SK-N-MC (cell line): ENCODE measurements at regions not wholly inside any gene's neighbourhood (a gene's known extent, or its start where the extent isn't known, plus 50 kb on each side); places are given as distances from the start of the nearest gene placed in this dataset.

Experiments
- EZH2 ChIP-seq: fragments of 200-600 bp; sonication (generic); IDR thresholded peaks from one replicate; pipeline ENCODE4 v1.6.1; 2017; ENCODE audit warnings: antibody characterized with exemption
- FOXP2 ChIP-seq: optimal IDR thresholded peaks from 2 replicates; pipeline ENCODE3; 2011; ENCODE audit warnings: mild to moderate bottlenecking, moderate library complexity; ENCODE audit not compliant: insufficient read depth; ENCODE audit errors: extremely low read length, control extremely low read depth
- POLR2AphosphoS5 ChIP-seq: IDR thresholded peaks from 2 replicates; pipeline ENCODE4 v1.6.1; 2012; ENCODE audit warnings: mild to moderate bottlenecking, low read depth, low read length, borderline replicate concordance

DNA sequence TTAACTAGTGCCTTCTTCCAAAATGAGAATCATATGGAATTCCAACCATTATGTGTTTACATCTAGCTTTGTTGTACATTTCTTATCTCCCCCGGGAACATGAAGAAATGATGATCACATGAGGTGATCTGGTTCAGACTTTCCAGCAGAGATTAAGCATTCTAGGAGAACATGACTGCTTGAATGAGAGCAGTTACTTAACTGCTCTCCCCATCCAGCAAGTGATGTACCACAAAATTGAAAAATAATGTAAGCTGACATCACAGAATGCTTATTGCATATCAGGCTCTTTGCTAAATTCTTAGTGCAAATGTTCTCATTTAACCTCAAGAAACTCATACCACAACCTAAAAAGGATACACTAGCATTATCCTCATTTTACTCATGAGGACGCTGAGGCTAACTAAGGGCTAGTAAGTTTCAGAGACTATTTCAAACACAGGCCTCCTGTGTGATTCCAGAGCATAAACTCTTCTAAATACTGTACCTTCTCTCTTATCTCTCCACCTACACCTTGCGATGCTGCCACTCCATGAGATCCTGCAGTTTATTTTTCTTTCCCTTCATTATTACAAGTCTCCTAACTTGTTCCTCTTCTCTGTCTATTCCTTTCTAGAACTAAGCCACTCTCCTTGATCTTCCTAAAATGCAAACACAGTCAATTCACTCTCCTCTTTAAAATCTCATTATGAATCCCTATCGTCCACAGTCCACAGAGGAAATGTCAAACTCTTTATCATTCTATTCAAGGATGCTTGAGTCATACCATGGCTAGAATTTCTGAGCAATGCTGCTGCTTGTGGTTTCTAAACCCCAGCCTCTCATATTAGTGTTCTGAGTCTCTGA lies 1224.8 kb upstream of the ZEB2 start:
- no peak for TF ChIP-seq EZH2
- no peak for TF ChIP-seq POLR2AphosphoS5
- no peak for TF ChIP-seq FOXP2
